BLaER1 treated with 17β-estradiol and CSF1 and Interleukin-3, amounts not matched to agents 10 nM and 100 nM (cell line): ENCODE measurements at regions not wholly inside any gene's neighbourhood (a gene's known extent, or its start where the extent isn't known, plus 50 kb on each side); places are given as distances from the start of the nearest gene placed in this dataset.

Experiments used
- H3K27ac ChIP-seq, 11 experiments: shearing (Covaris generic); formaldehyde crosslinking; 2 replicates each; pipeline ENCODE4 v1.8.1; 2022
- H3K27me3 ChIP-seq, 11 experiments: shearing (Covaris generic); formaldehyde crosslinking; 2 replicates each; pipeline ENCODE4 v1.8.1; 2022
- H3K36me3 ChIP-seq, 11 experiments: shearing (Covaris generic); formaldehyde crosslinking; 2 replicates each; pipeline ENCODE4 v1.8.1; 2022
- H3K4me1 ChIP-seq, 10 experiments: shearing (Covaris generic); formaldehyde crosslinking; 2 replicates each; pipeline ENCODE4 v1.8.1; 2022
- H3K4me2 ChIP-seq, 11 experiments: shearing (Covaris generic); formaldehyde crosslinking; 2 replicates each; pipeline ENCODE4 v1.8.1; 2022
- H3K4me3 ChIP-seq, 10 experiments: shearing (Covaris generic); formaldehyde crosslinking; 2 replicates each; pipeline ENCODE4 v1.8.1; 2022
- H3K9ac ChIP-seq, 11 experiments: shearing (Covaris generic); formaldehyde crosslinking; 2 replicates each; pipeline ENCODE4 v1.8.1; 2022
- H3K9me3 ChIP-seq, 11 experiments: shearing (Covaris generic); formaldehyde crosslinking; replicated peaks in 1 of 11; 2 replicates each; pipeline ENCODE4 v1.8.1; 2022
- H4K20me1 ChIP-seq, 11 experiments: shearing (Covaris generic); formaldehyde crosslinking; 2 replicates each; pipeline ENCODE4 v1.8.1; 2022
- Cebpa-rat ChIP-seq, 11 experiments: shearing (Covaris generic); IDR thresholded peaks; 2 replicates each; pipeline ENCODE4 v1.8.1; 2022

- Histone ChIP-seq H4K20me1 (no peaks in the 10 kb centered on the region), H3K36me3 (no peaks in the 10 kb centered on the region), H3K4me2 (peak overlapping the region in 4 of 11 experiments; percentile 5 to 66 (median 54); a peak in 5 of 22 replicates), H3K9me3 (no peaks in the 10 kb centered on the region), H3K27ac (no peak overlapping the region), H3K4me1 (peaks cover 0 to 19% (median 0%) of the 10 kb centered on the region in 10 experiments; a peak in 7 of 20 replicates), H3K27me3 (0 out of 22 replicates have a peak, but pooled peaks cover 0 to 5% (median 0%) of the 10 kb centered on the region in 11 experiments), H3K4me3 (no peak overlapping the region), H3K9ac (no peak overlapping the region)
- no peak for TF ChIP-seq Cebpa-rat (IDR thresholded peaks at IDR 0.05)
Measured at GRCh38 chr5:89967771-89968444, 441.6 kb downstream of the CETN3 start.

GRCh38 chr5:89956838-89957237, 452.7 kb downstream of the CETN3 start:
- Histone ChIP-seq H3K9ac (no peak overlapping the region), H3K27ac (no peak overlapping the region), H4K20me1 (no peaks in the 10 kb centered on the region), H3K9me3 (no peaks in the 10 kb centered on the region), H3K4me2 (no peak overlapping the region), H3K4me3 (no peak overlapping the region), H3K27me3 (no peaks in the 10 kb centered on the region), H3K36me3 (no peaks in the 10 kb centered on the region), H3K4me1 (no peaks in the 10 kb centered on the region)
- no peak for TF ChIP-seq Cebpa-rat (IDR thresholded peaks at IDR 0.05)

- Histone ChIP-seq H4K20me1 (no peaks in the 10 kb centered on the region), H3K9me3 (no peaks in the 10 kb centered on the region), H3K9ac (no peak overlapping the region), H3K27ac (no peak overlapping the region), H3K4me1 (no peaks in the 10 kb centered on the region), H3K27me3 (no peaks in the 10 kb centered on the region), H3K36me3 (no peaks in the 10 kb centered on the region), H3K4me2 (no peak overlapping the region), H3K4me3 (no peak overlapping the region)
- no peak for TF ChIP-seq Cebpa-rat (IDR thresholded peaks at IDR 0.05)
Measured at GRCh38 chr5:89954916-89955315, 454.6 kb downstream of the CETN3 start.

- H3K27me3 ChIP-seq = no peaks in the 10 kb centered on the region
- no peak overlapping the region for H3K27ac ChIP-seq
- H3K9me3 ChIP-seq = no peaks in the 10 kb centered on the region
- no peaks in the 10 kb centered on the region for H3K36me3 ChIP-seq
- no peak for TF ChIP-seq Cebpa-rat (IDR thresholded peaks at IDR 0.05)
- no peak overlapping the region for H3K4me2 ChIP-seq
- H3K4me1 ChIP-seq = no peaks in the 10 kb centered on the region
- H3K9ac ChIP-seq = no peak overlapping the region
- H4K20me1 ChIP-seq = no peaks in the 10 kb centered on the region
- H3K4me3 ChIP-seq = no peak overlapping the region
Measured at GRCh38 chr5:89951876-89952275, 457.7 kb downstream of the CETN3 start.

GRCh38 chr5:89950234-89950633, 459.3 kb downstream of the CETN3 start:
- Histone ChIP-seq H3K9ac (no peak overlapping the region), H4K20me1 (no peaks in the 10 kb centered on the region), H3K4me3 (no peak overlapping the region), H3K36me3 (no peaks in the 10 kb centered on the region), H3K4me1 (no peaks in the 10 kb centered on the region), H3K27ac (no peak overlapping the region), H3K9me3 (no peaks in the 10 kb centered on the region), H3K4me2 (no peak overlapping the region), H3K27me3 (no peaks in the 10 kb centered on the region)
- no peak for TF ChIP-seq Cebpa-rat (IDR thresholded peaks at IDR 0.05)

- no peaks in the 10 kb centered on the region for H3K9me3 ChIP-seq
- H3K27me3 ChIP-seq = no peaks in the 10 kb centered on the region
- H3K4me2 ChIP-seq = no peak overlapping the region
- H3K4me1 ChIP-seq = no peaks in the 10 kb centered on the region
- H3K4me3 ChIP-seq = no peak overlapping the region
- H3K9ac ChIP-seq = no peak overlapping the region
- no peak for TF ChIP-seq Cebpa-rat (IDR thresholded peaks at IDR 0.05)
- H3K36me3 ChIP-seq = no peaks in the 10 kb centered on the region
- no peaks in the 10 kb centered on the region for H4K20me1 ChIP-seq
- no peak overlapping the region for H3K27ac ChIP-seq
Measured at GRCh38 chr5:89948977-89949376, 460.6 kb downstream of the CETN3 start.

- no peaks in the 10 kb centered on the region for H3K27me3 ChIP-seq
- no peak overlapping the region for H3K9ac ChIP-seq
- H3K4me3 ChIP-seq = no peak overlapping the region
- H3K4me2 ChIP-seq = no peak overlapping the region
- H3K4me1 ChIP-seq = no peaks in the 10 kb centered on the region
- H4K20me1 ChIP-seq = no peaks in the 10 kb centered on the region
- no peaks in the 10 kb centered on the region for H3K9me3 ChIP-seq
- H3K36me3 ChIP-seq = no peaks in the 10 kb centered on the region
- no peak for TF ChIP-seq Cebpa-rat (IDR thresholded peaks at IDR 0.05)
- no peak overlapping the region for H3K27ac ChIP-seq
Measured at GRCh38 chr5:89946916-89947315, 462.6 kb downstream of the CETN3 start.

- no peak overlapping the region for H3K9ac ChIP-seq
- H3K4me3 ChIP-seq = no peak overlapping the region
- H3K4me2 ChIP-seq = no peak overlapping the region
- no peak overlapping the region for H3K27ac ChIP-seq
- no peaks in the 10 kb centered on the region for H3K36me3 ChIP-seq
- TF ChIP-seq Cebpa-rat (IDR thresholded peaks at IDR 0.05) = no peak
- no peaks in the 10 kb centered on the region for H4K20me1 ChIP-seq
- H3K9me3 ChIP-seq = no peaks in the 10 kb centered on the region
- no peaks in the 10 kb centered on the region for H3K4me1 ChIP-seq
- H3K27me3 ChIP-seq = no peaks in the 10 kb centered on the region
Measured at GRCh38 chr5:89946508-89946907, 463.0 kb downstream of the CETN3 start.

GRCh38 chr5:89942171-89942570, 467.4 kb downstream of the CETN3 start:
- no peak overlapping the region for H3K27ac ChIP-seq
- no peaks in the 10 kb centered on the region for H3K4me1 ChIP-seq
- TF ChIP-seq Cebpa-rat (IDR thresholded peaks at IDR 0.05) = no peak
- H3K4me2 ChIP-seq = no peak overlapping the region
- H3K27me3 ChIP-seq = no peaks in the 10 kb centered on the region
- H3K36me3 ChIP-seq = no peaks in the 10 kb centered on the region
- H3K9ac ChIP-seq = no peak overlapping the region
- H4K20me1 ChIP-seq = no peaks in the 10 kb centered on the region
- no peaks in the 10 kb centered on the region for H3K9me3 ChIP-seq
- H3K4me3 ChIP-seq = no peak overlapping the region

GRCh38 chr5:89936576-89936975, 473.0 kb downstream of the CETN3 start:
- no peak for TF ChIP-seq Cebpa-rat (IDR thresholded peaks at IDR 0.05)
- H3K27me3 ChIP-seq = no peaks in the 10 kb centered on the region
- H3K4me1 ChIP-seq = no peaks in the 10 kb centered on the region
- no peak overlapping the region for H3K4me2 ChIP-seq
- H3K9me3 ChIP-seq = no peaks in the 10 kb centered on the region
- no peak overlapping the region for H3K27ac ChIP-seq
- no peaks in the 10 kb centered on the region for H4K20me1 ChIP-seq
- H3K9ac ChIP-seq = no peak overlapping the region
- H3K36me3 ChIP-seq = no peaks in the 10 kb centered on the region
- H3K4me3 ChIP-seq = no peak overlapping the region
